HCT116 (cell line): ENCODE measurements at regions not wholly inside any gene's neighbourhood (a gene's known extent, or its start where the extent isn't known, plus 50 kb on each side); places are given as distances from the start of the nearest gene placed in this dataset.
A peak's percentile ranks its signal among the peaks of the same experiment; 100 is the strongest.

Experiments used
- POLR2AphosphoS5 ChIP-seq: IDR thresholded peaks from 2 replicates; pipeline ENCODE4 v1.6.1; 2011; ENCODE audit warnings: mild to moderate bottlenecking, low read depth, low read length, moderate library complexity
- SRF ChIP-seq: IDR thresholded peaks from 2 replicates; pipeline ENCODE4 v1.6.1; 2012; ENCODE audit warnings: low read depth
- ZNF274 ChIP-seq: fragments of 200-500 bp; sonication (Bioruptor generic); IDR thresholded peaks from 2 replicates; pipeline ENCODE4 v1.6.1; 2014; ENCODE audit warnings: mild to moderate bottlenecking, low read depth, low read length, inconsistent platforms
- TF ChIP-seq, protein P1 (sequence below): IDR thresholded peaks from 2 replicates; pipeline ENCODE4 v1.6.1; 2012

DNA sequence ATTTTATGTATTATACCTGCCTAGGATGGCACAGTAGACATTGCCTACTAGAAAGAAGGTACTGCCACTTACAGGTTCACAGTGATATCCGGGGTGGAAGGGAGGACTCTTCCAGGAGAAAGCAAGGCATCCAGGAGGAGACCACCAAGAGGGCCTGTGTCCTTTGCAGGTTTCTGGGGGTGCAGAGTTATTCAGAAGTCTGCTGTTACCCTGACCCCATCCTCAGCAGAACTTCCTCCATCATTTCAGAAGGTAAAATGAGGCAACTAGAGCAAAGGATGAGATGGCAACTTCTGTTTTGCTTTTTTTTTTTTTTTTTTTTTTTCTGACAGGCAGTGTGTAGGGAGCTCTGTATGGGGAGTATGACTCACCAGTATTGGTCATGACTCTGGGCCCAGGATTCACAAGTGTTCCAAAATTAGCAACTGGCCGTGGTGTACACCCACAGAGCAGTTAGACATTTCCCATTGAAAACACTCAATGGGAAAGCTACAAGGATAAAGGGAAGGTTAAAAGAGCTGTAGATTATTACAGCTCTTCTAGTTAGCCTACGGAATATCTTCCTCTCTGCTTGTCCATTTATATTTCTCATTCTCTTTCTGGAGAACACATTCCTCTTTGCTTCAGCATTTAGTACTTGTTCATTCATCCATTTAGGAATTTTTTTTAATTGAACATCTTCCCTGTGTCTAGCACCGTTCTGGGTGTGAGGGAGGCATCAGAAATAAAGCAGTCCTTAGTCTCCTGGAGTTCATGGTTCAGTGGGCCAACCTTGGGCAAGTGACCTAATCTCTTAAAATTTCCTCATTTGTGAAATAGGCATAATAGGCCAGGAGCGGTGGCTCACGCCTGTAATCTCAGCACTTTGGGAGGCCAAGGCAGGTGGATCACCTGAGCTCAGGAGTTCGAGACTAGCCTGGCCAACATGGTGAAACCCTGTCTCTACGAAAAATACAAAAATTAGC, 50.5 kb upstream of the PPP2R5A start (continued):
- TF ChIP-seq POLR2AphosphoS5 = peak; percentile 68
- TF ChIP-seq SRF = peak; percentile 52; the same call in 1 of the 2 replicates
- TF ChIP-seq, protein P1, sequence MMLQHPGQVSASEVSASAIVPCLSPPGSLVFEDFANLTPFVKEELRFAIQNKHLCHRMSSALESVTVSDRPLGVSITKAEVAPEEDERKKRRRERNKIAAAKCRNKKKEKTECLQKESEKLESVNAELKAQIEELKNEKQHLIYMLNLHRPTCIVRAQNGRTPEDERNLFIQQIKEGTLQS = 0 out of 2 replicates have a peak, but pooled peaks have one; percentile 10
- TF ChIP-seq ZNF274 = no peak
